Fibroblast of skin of back (primary cell): ENCODE measurements at regions not wholly inside any gene's neighbourhood (a gene's known extent, or its start where the extent isn't known, plus 50 kb on each side); places are given as distances from the start of the nearest gene placed in this dataset.
A peak's percentile ranks its signal among the peaks of the same experiment; 100 is the strongest.

Source experiments
- DNase-seq: peaks from one replicate; pipeline ENCODE4 v3.0.0-alpha.2; 2013

DNA sequence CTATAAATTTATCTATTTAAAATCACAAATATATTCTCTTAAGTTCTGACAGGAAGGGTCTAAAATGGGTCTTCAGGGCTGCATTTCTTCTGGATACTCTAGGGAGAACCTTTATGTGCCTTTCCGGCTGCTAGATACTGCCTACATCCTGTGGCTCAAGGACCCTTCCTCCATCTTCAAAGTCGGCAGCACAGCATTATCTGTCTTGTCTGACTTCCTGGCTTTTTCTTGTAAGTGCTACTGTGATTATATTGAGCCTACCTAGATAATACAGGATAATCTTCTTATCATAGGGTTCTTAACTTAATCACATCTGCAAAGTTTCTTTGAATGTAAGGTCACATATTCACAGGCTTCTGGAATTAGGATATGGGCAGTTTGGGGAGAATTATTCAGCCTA lies 943.8 kb upstream of the TYRP1 start:
- DNase-seq, result no peak

DNA sequence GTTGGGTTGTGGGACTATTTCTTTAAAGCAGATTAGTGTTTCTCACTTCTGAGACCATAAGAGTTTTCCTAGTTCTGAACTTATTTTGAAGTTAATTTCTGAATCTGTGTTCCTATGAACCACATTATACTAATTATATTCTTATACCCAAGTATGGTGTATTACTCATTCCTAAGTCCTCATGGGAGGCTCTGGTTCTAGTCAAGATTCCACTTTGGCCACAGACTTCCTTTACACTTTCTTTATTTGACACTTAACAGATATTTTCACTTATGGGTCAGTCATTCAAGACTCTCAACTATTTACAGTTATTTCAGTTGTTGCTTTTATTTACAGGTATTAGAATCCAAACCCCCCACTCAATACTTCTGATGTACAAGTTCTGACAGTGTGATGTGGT lies 937.2 kb upstream of the TYRP1 start:
- DNase-seq, result peak; percentile 55

DNA sequence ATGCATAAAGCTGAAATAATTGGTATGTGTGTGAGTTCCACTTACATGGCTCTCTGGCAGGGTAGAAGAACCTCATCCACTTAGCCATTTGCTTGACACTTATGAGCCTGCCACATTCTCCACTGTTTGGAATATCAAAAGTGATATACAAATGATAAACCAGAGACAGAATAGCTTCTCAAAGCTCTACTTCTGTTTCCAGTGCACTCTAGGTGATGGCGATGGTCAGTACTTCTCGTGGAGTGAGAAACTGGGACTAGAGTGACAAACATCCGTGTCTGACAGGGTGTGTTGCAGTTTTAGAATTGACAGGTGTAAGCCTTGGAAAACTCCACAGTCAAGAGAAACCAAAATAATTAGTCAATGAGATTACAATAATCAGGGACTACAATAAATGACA lies 935.8 kb upstream of the TYRP1 start:
- DNase-seq, result no peak

DNA sequence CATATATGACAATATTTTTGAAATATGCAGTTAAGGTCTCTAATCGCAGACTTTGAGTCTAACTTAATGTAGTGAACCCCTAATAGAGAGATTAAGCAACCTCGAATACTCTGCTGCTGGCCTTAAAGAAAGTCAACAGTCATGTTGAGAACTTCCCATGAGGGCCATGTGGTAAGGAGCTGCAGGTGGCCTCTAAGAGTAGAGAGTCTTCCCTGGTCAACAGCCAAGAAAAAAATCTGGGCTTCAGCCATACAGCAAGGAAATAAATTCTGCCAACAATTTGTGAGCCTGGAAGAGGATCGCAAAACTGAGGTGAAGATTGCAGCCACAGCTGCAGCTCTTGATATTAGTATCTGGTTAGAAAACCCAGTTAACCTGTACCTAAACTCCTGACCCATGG lies 935.2 kb upstream of the TYRP1 start:
- no peak for DNase-seq

DNA sequence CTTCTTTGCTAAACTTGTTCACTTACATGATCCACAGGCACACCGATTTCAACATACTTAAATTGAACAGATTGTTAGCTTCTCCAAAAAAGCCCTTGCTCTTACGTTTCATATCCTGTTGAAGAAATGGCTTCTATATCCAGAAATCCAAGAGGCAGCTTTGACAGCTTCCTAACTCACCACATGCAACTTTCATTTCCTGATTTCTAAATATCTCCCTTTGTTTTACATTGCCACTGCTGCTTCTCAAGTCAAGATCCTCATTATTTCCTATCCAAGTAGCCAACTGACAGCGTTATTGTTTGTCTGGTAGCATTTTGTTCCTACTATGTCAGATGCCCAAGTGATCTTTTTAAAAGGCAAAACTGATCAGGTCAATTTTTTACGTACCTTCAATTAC lies 913.2 kb upstream of the TYRP1 start:
- no peak for DNase-seq

DNA sequence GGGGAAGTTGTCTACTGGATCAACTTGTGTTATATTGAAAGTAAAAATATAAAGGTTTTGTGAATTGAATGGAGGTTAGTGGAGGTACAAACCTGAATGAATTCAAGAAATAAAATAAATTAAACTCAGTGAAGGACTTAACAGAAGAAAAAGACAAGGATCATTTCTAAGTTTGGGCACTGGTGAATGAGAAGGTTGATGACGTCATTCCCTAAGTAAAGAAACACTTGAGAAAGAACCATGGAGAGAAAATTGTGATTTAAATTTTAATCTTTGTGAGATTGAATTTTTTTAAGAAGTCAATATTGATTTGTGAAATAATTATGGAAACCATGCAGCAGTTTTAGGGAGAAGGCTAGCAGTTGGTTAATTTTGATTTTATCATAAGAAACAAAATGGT lies 900.3 kb upstream of the TYRP1 start:
- DNase-seq, result no peak

DNA sequence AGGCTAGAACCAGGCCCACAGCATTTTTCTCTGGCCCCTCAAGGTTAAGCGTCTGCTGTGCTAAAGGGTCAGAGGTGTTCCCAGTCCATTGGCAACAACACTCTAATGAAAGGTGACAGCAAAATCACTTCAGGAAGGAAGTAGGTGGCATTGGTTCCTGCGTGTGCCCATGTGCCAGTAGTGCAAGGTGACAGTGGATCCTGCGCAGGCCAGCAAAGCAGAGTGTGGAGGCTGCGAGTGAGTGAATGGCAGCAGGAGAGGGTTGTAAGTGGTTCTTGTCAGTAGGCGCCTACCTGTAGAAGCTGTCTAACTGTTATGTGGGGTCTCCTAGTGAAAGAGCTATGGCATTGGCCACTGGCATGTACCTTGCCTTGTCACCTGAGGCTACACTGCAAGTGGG lies 898.2 kb upstream of the TYRP1 start:
- DNase-seq, result no peak

DNA sequence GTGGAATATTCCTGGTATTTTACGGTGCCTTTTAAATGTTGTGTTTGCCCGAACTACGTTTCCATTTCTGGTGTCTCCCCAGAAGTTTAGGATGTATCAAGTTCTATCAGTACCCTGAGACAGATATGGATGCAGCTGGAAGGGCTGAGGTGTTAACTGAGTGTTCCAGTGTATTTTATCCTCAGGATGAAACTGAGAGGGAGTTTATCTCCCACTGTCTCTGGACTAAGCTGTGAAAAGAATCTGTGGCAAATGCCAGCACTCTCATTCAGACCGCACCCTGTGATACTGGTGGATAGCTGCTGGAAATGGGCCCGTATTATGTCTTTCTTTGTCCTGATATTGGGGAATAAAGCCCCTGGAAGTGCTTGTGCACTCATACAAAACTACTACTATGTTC lies 887.2 kb upstream of the TYRP1 start:
- DNase-seq, result no peak

DNA sequence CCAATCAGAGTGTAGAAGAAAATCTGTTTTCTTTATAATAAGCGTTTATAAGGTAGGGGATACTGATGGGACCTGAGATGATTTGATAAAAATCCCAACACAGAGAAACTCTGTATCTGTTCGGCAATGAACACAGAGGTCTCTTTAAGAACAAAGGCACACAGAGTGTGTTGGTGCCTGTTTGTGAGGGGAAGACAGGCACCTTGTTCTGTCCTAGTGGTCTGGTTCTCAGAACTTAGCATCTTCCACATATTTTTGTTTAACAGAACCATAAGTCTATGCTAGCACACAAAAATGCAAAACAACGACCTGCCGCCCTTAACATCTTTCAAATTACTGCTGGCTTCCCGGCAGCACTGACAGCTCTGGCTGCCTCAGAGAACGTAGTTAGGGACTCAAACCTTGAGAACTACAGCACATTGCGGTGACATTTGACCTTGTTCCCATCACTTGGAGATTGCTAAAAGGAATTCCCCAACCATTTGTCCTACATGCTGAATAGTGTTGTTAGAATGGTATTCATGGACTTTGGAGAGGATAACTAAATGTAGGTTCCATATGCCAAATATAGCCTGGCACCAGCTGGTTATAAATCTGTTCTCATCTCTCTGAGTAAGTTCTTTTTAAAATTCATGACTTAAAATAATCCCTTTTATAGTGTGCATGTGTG lies 871.7 kb upstream of the TYRP1 start:
- no peak for DNase-seq

DNA sequence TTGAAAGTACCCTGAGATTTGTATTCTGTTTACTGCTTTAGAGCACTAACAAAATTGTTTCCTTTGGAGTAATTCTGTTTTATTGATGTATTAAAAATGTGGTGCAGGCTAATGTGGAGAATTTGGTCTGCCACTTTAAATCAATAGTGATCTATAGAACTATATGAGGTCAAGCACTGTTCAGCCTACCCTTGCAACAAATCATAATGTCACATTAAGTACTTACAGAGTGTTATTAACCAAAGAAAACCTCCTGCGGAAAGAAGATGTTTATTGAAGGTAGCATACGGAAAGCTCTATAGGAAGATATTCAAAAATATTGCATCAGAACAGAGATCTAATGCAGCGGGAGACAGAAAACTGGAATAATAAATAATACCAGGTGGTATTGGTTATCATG lies 865.0 kb upstream of the TYRP1 start:
- no peak for DNase-seq

DNA sequence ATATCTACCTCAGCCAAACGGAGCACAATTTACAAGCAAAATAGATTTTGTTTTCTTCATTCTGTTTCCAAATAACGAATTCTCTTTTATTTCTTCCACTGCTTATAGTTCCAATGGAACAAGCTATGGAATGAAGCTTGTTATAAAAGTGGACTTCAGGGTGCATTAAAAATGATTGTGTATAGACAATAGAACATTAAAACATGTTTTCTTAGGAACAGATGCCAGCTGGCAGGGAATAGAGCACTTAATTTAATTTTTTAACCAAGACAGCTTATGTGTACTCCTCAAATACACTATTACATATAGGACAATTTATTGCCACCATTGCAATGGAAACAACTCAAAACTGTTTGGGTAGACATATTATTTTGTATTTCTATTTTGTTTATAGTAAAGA lies 860.1 kb upstream of the TYRP1 start:
- DNase-seq, result no peak

DNA sequence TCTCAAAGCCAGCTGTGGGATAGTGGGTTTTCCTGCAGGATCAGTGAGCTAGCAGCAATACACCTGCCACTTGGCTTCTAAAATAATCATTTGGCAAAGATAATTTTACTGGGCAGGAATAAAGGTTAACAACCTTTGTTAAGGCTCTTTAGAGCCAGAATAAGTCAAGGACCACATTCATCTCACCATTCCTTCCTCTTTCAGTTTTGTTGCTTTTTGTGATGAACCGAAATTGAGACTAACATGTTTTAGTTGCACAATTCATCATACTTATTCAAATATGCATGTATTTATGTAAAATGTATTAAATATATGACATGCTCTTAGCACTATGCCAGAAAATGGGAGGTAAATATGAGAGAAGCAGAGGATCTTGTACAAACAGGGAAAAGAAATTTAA lies 824.4 kb upstream of the TYRP1 start:
- no peak for DNase-seq

DNA sequence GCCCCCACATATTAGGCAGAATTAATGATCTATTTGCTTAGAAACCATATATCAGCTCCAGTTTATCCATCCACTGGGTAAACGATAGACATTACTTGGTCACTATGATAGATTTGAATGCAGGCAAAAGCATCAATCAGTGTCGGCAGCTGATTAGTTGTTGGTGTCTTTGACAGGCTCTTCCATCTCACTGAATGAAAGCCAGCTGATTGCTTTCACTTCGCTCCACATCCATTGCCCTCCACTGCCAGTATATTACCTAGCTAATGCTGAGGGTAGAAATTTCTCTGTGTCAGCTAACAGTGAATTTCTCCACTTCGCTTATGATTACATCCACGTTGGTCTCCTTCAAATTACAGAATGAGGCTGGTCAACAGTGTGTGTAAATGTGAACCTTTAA lies 821.3 kb upstream of the TYRP1 start:
- DNase-seq, result no peak

DNA sequence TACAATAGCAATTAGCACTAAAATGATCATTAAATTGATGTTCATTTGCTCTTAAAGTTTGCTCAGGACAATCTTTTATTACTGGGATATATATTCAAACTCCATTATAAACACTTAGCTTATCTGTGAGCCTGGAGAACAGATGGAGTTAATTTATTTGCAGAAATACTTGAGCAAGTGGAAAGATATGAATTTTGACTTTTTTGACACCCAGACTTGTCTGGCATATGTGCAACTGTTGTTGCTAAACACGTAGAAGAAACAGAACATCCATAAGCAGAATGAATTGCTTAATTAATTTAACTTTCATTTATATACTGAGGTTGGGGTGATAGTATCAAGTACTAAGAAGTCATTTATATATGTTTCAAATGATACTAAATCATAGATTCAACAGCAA lies 820.7 kb upstream of the TYRP1 start:
- no peak for DNase-seq

DNA sequence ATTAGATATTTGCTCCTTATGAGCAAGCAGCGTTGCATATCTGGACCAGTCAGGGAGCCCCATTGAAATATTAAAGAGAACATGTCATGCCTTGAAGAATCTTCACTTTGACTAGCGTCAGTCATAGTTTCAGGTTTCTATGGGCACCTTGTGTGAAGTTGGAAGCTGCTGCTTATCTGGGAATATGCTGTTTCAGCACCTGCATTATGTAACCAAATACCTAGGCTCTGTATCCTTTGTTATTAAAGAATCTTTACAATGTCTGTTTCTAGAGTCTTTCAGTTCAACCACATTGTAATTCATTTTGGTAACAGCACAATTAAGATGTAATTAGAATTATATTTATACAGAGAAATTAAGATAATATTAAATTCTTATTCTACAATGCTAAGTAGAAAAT lies 818.8 kb upstream of the TYRP1 start:
- DNase-seq, result no peak

DNA sequence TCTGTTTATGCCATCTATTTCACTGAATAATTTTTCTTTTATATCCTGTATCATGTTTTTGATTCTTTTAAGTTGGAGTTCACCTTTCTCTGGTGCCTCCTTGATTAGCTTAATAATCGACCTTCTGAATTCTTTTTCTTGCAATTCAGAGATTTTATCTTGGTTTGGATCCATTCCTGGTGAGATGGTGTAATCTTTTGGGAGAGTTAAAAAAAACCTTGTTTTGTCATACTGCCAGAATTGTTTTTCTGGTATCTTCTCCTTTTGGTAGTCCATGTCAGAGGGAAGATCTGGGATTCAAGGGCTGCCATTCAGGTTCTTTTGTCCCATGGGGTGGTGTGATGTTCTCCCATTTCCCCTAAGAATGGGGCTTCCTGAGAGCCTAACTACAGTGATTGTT lies 800.8 kb upstream of the TYRP1 start:
- DNase-seq, result peak; percentile 2

DNA sequence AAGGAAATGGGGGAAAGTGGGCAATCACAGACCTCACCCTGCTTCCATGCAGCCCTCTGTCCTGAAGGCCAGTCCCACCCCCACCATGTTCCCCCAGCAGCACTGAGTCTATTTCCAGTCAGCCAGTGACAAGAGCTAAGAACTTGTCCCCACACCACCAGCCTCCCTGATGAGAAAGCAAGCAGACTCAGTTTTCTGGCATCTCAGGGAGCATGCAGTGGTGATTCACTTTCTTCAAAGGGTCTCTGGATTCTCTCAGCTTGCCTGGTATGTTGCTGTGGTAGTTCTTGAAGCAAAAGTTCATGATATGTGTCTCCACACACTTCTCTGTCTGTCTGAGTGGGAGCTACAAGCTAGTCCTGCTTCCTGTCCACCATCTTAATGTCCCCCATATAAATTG lies 799.9 kb upstream of the TYRP1 start:
- peak; percentile 93 for DNase-seq

DNA sequence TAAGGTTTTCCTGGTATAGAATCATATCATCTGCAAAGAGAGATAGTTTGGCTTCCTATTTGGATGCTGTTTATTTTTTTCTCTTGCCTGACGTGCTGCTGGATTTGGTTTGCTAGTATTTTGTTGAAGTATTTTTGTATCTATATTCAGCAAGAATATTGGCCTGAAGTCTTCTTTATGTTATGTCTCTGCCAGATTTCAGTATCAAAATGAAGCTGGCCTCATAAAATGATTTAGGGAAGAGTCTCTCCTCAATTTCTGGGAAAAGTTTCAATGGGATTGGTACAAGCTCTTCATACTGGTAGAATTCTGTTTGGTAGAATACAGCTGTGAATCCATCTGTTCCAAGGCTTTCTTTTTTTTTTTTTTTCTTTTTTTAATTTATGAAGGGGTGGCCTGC lies 799.0 kb upstream of the TYRP1 start:
- DNase-seq, result no peak

DNA sequence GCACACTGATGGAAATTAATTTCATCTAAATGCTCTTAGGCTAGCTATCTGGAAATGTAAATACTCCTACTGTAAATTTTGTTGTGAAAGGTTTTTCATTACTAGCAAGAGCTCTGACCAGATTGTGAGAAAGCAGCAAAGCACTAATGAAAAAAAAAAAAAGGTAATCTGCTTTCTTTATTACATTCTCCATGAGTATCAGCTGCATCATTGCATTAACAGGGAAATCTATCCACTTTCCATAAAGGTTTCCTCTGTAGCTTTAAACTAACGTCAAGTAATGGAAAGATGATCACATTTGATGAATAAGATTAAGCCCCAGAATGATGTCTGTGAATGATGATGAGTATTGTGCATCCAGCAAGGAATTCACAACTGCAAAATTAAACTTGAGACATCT lies 790.6 kb upstream of the TYRP1 start:
- no peak for DNase-seq

DNA sequence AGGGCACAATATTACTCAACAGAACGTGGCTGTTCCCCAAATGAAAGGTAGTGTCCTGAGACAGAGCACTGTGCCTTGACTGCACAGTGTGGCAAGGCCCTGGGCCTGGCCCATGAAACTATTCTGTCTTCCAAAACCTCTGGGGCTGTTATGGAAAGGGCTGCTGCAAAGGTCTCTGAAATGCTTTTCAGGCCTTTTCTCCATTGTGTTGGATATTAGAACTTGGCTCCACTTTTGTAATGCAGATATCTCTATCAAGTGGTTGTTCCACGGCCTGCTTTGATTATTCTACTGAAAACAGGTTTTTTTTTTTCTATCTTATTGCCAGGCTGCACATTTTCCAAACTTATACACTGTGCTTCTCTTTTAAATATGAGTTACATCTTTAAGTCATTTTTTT lies 777.5 kb upstream of the TYRP1 start:
- no peak for DNase-seq

DNA sequence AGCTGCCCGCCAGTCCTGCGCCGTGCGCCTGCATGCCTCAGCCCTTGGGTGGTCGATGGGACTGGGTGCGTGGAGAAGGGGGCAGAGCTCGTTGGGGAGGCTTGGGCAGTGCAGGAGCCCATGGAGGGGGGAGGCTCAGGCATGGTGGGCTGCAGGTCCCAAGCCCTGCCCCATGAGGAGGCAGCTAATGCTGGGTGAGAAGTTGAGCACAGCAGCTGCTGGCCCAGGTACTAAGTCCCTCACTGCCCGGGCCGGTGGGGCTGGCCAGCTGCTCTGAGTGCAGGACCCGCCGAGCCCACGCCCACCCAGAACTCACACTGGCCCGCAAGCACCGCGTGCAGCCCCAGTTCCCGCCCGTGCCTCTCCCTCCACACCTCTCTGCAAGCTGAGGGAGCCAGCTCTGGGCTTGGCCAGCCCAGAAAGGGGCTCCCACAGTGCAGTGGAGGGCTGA lies 764.3 kb upstream of the TYRP1 start:
- no peak for DNase-seq

DNA sequence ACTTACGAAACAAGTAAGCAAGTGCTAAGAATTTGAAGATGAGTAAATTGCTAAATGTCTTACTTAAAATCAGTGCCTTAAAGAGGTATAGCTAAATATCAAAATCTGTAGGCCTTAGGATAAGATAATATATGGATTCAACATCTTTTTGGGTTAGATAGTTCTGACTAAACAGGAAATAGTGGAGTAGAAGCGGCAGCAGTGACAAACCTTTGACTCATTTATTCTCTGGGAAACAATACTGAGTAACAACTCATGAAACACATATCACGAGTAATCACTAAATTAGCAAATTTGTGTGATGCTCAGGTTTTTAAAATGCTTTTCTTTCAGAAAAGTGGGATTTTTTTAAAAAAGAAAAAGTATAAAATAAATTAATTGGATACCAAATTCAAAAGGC lies 762.1 kb upstream of the TYRP1 start:
- DNase-seq, result peak; percentile 74

DNA sequence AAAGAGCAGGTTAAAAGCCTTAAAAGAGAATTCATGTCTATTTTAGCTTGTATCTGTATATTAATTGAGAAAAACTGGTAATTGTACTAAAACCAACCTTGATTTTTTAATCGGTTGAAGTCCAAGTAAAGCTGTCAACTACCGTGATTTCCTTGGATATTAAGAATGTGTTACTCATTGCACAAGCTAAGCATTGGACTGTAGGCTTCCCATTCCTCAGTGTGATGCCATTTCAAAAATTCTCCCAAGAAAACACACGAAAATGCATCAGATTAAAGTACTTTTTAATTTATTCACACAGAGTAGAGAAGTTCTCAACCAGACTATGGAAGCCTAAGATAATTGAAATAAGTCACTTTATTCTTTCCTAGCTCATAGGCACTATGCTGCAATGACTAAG lies 761.4 kb upstream of the TYRP1 start:
- DNase-seq, result peak; percentile 65

DNA sequence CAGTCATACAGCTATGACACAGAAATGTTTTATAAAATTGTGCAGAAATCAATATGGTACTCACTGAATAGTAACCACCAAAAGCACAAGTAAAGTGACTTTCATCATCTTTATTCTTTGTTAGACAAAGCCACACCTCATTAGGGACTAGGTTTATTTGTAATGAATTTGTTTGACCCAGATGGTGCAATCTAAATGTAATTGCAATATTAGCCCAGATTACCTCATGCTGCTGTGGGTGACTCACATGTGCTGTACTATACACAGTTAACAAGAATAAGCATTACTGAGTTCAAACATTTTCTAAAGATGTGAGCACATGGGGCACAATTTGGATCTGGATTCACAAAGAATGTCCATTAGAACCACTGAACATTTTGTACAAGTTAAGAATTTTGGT lies 759.3 kb upstream of the TYRP1 start:
- DNase-seq, result peak; percentile 87

DNA sequence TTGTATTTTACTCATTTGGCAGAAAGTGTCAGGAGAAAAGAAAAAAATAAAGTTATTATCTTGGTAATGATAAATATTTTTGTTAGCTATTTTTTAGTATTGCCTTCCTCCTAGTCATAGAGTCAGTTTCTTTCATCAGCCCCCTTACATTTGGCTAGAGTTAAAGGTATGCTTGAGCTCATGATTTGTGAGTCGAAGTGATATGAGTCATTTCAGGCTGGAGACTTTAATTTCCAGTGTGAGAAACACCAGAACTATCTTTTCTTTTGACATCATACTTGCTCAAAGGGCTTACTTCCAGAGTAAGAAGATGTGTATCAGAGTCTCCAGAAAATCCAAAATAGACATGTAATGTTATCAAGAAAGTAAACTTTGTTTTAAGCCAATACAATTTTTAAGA lies 746.7 kb upstream of the TYRP1 start:
- DNase-seq, result peak; percentile 82

DNA sequence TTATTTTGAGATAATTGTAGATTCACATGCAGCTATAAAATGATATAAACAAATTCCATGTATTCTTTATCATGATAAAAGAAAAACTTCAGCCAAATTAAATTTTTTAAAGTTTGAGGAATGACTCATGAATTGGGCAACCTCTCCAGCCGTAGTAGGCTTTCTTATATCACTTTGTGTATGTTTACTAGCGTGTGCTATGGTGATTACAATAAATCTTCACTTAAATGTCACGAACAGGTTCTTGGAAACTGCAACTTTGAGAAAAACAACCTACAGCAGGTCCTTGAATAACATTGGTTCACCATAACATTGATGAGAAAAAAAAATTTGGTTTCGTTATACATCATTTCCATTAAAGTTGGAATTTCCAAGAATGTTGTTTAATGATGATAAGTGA lies 730.9 kb upstream of the TYRP1 start:
- no peak for DNase-seq
